Transverse colon (tissue), 4 donors: ENCODE measurements at regions not wholly inside any gene's neighbourhood (a gene's known extent, or its start where the extent isn't known, plus 50 kb on each side); places are given as distances from the start of the nearest gene placed in this dataset.

Experiments
- DNase-seq: peaks from one replicate; pipeline ENCODE4 v3.0.0-alpha.2; 2019
- H3K27ac ChIP-seq, 4 donors: fragments of 200-600 bp; sonication (generic); 2 replicates each; pipeline ENCODE4 v1.5.1; 2016 to 2018; ENCODE audit warnings: inconsistent platforms in 4 of 4
- H3K27me3 ChIP-seq: fragments of 200-600 bp; sonication (generic); 2 replicates; pipeline ENCODE4 v1.5.1; 2017; ENCODE audit warnings: inconsistent platforms
- H3K36me3 ChIP-seq, 4 donors: fragments of 200-600 bp; sonication (generic); 2 replicates each; pipeline ENCODE4 v1.5.1; 2017 to 2019; ENCODE audit warnings: inconsistent platforms in 4 of 4
- H3K4me1 ChIP-seq, 4 donors: fragments of 200-600 bp; sonication (generic); 2 replicates each; pipeline ENCODE4 v1.5.1; 2017 to 2020; ENCODE audit warnings: inconsistent platforms in 4 of 4
- H3K4me3 ChIP-seq, 4 donors: fragments of 200-600 bp; sonication (generic); 1 replicate in 1 of 4; 2 replicates in 3 of 4; pipeline versions ENCODE4 v1.5.1 to v1.6.1; 2017 to 2019; ENCODE audit warnings: inconsistent platforms in 4 of 4
- H3K9me3 ChIP-seq, 2 donors: fragments of 200-600 bp; sonication (generic); 2 replicates each; pipeline ENCODE4 v1.5.1; 2017 to 2019; ENCODE audit warnings: inconsistent platforms in 2 of 2
- CTCF ChIP-seq, 5 experiments: fragments of 200-600 bp in 3 of 5; fragments of 450-650 bp in 2 of 5; sonication (generic) in 3 of 5; IDR thresholded peaks; 1 replicate in 2 of 5; 2 replicates in 3 of 5; pipeline ENCODE4 v1.5.1; 2016 to 2017; ENCODE audit warnings: antibody characterized with exemption in 5 of 5, inconsistent platforms in 3 of 5, mild to moderate bottlenecking in 2 of 5, moderate library complexity in 1 of 5
- EP300 ChIP-seq: sonication (generic); formaldehyde crosslinking; IDR thresholded peaks from one replicate; pipeline ENCODE4 v1.6.1; 2017; ENCODE audit warnings: antibody characterized with exemption, low read depth
- POLR2A ChIP-seq: fragments of 450-650 bp; IDR thresholded peaks from one replicate; pipeline ENCODE4 v1.6.1; 2016; ENCODE audit warnings: antibody characterized with exemption, mild to moderate bottlenecking, moderate library complexity
- POLR2AphosphoS5 ChIP-seq, 3 donors: sonication (generic); formaldehyde crosslinking; IDR thresholded peaks; one replicate each; pipeline ENCODE4 v1.6.1; 2016; ENCODE audit warnings: antibody characterized with exemption in 3 of 3
- WGBS, 2 donors: methylation state at CpG; one replicate each; pipeline ENCODE4 v1.1.5; 2018; ENCODE audit warnings: low coverage in 1 of 2; 5-methylcytosine and 5-hydroxymethylcytosine counted together
- in situ Hi-C, 4 donors: fragments of 200-750 bp; cut with MboI; loops; one replicate each; pipeline versions ENCODE4 v1.15.0 to v1.15.1; 2017; ENCODE audit warnings: low sequenced_read_pairs in 3 of 4, low pct_ligation_motif_present in 1 of 4, low pct_unique_long_range_greater_than_20kb in 1 of 4
- intact Hi-C: fragments of 100-400 bp; cut with DNase I; formaldehyde crosslinking; loops from one replicate; pipeline ENCODE4 v1.15.1; 2023; ENCODE audit warnings: low total_unique reads

- Histone ChIP-seq H3K27ac (no peak overlapping the region), H3K4me1 (no peaks in the 10 kb centered on the region), H3K27me3 (no peaks in the 10 kb centered on the region), H3K4me3 (no peak overlapping the region), H3K36me3 (no peaks in the 10 kb centered on the region), H3K9me3 (no peaks in the 10 kb centered on the region)
- 17 to 67% methylated on average over 1 to 2 of the region's 2 CpGs for WGBS, 2 donors
- intact Hi-C loops (no loop called here), in situ Hi-C loops (no loop called here)
- DNase-seq = no peak
- no peak for TF ChIP-seq EP300
- TF ChIP-seq POLR2AphosphoS5 (IDR thresholded peaks at IDR 0.05) = no peak
- no peak for TF ChIP-seq CTCF (IDR thresholded peaks at IDR 0.05)
- no peak for TF ChIP-seq POLR2A
Measured at GRCh38 chr4:34245276-34245675, 1999.0 kb downstream of the ARAP2 start.

- in situ Hi-C loops (no loop called here), intact Hi-C loops (no loop called here)
- H3K27me3 ChIP-seq = no peaks in the 10 kb centered on the region
- TF ChIP-seq EP300 (no peak), POLR2A (no peak), POLR2AphosphoS5 (IDR thresholded peaks at IDR 0.05) (no peak), CTCF (IDR thresholded peaks at IDR 0.05) (no peak)
- H3K4me1 ChIP-seq = no peaks in the 10 kb centered on the region
- no peak for DNase-seq
- no peaks in the 10 kb centered on the region for H3K9me3 ChIP-seq
- H3K27ac ChIP-seq = no peak overlapping the region
- no peaks in the 10 kb centered on the region for H3K36me3 ChIP-seq
- 57 to 67% methylated on average over 1 of the region's 1 CpG for WGBS, 2 donors
- no peak overlapping the region for H3K4me3 ChIP-seq
Measured at GRCh38 chr4:34250562-34250961, 1993.8 kb downstream of the ARAP2 start.

GRCh38 chr4:34253239-34253638 lies 1991.1 kb downstream of the ARAP2 start:
- H3K27ac ChIP-seq = no peak overlapping the region
- no peaks in the 10 kb centered on the region for H3K36me3 ChIP-seq
- in situ Hi-C loops (no loop called here), intact Hi-C loops (no loop called here)
- no peaks in the 10 kb centered on the region for H3K9me3 ChIP-seq
- TF ChIP-seq CTCF (IDR thresholded peaks at IDR 0.05) (no peak), POLR2A (no peak), EP300 (no peak), POLR2AphosphoS5 (IDR thresholded peaks at IDR 0.05) (no peak)
- no peaks in the 10 kb centered on the region for H3K4me1 ChIP-seq
- H3K4me3 ChIP-seq = no peak overlapping the region
- no peak for DNase-seq
- H3K27me3 ChIP-seq = no peaks in the 10 kb centered on the region

- H3K4me1 ChIP-seq = no peaks in the 10 kb centered on the region
- no peaks in the 10 kb centered on the region for H3K27me3 ChIP-seq
- H3K27ac ChIP-seq = no peak overlapping the region
- intact Hi-C loops = no loop called here
- no peak overlapping the region for H3K4me3 ChIP-seq
- H3K9me3 ChIP-seq = no peaks in the 10 kb centered on the region
- TF ChIP-seq POLR2AphosphoS5 (IDR thresholded peaks at IDR 0.05) (no peak), EP300 (no peak), POLR2A (no peak), CTCF (IDR thresholded peaks at IDR 0.05) (no peak)
- H3K36me3 ChIP-seq = no peaks in the 10 kb centered on the region
- DNase-seq = no peak
- WGBS, 2 donors = 75 to 80% methylated on average over 2 of the region's 2 CpGs
- in situ Hi-C loops = no loop called here
Measured at GRCh38 chr4:34258176-34258575, 1986.1 kb downstream of the ARAP2 start.
